Gastroesophageal sphincter (tissue), 4 donors: ENCODE measurements at regions not wholly inside any gene's neighbourhood (a gene's known extent, or its start where the extent isn't known, plus 50 kb on each side); places are given as distances from the start of the nearest gene placed in this dataset.
A peak's percentile ranks its signal among the peaks of the same experiment; 100 is the strongest.

Experiments
- ATAC-seq: fragments of 150-250 bp; one replicate; pipeline ENCODE4 v1.9.1; 2016; ENCODE audit warnings: mild to moderate bottlenecking, moderate library complexity
- H3K27ac ChIP-seq, 4 donors: fragments of 200-600 bp; sonication (generic) in 3 of 4; 1 replicate in 3 of 4; 2 replicates in 1 of 4; pipeline ENCODE4 v1.5.1; 2016 to 2019
- H3K27me3 ChIP-seq: fragments of 200-600 bp; sonication (generic); one replicate; pipeline ENCODE4 v1.5.1; 2019
- H3K36me3 ChIP-seq, 2 donors: fragments of 200-600 bp; sonication (generic); one replicate each; pipeline ENCODE4 v1.5.1; 2019; ENCODE audit warnings: control low read depth in 1 of 2
- H3K4me1 ChIP-seq, 3 donors: fragments of 200-600 bp; sonication (generic); 1 replicate in 2 of 3; 2 replicates in 1 of 3; pipeline ENCODE4 v1.5.1; 2016 to 2019; ENCODE audit warnings: control low read depth in 2 of 3
- H3K4me3 ChIP-seq, 2 donors: fragments of 200-600 bp; sonication (generic); one replicate each; pipeline ENCODE4 v1.5.1; 2019; ENCODE audit warnings: mild to moderate bottlenecking in 1 of 2, moderate library complexity in 1 of 2
- H3K9me3 ChIP-seq, 3 donors: fragments of 200-600 bp; sonication (generic); one replicate each; pipeline ENCODE4 v1.5.1; 2017 to 2019; ENCODE audit warnings: control low read depth in 2 of 3
- EP300 ChIP-seq: sonication (generic); formaldehyde crosslinking; IDR thresholded peaks from one replicate; pipeline ENCODE4 v1.6.1; 2017; ENCODE audit warnings: antibody characterized with exemption, mild to moderate bottlenecking
- POLR2A ChIP-seq, 2 donors: fragments of 450-650 bp; IDR thresholded peaks; one replicate each; pipeline ENCODE4 v1.6.1; 2017; ENCODE audit warnings: antibody characterized with exemption in 2 of 2, mild to moderate bottlenecking in 2 of 2, moderate library complexity in 1 of 2
- POLR2AphosphoS5 ChIP-seq: sonication (generic); formaldehyde crosslinking; IDR thresholded peaks from one replicate; pipeline ENCODE4 v1.6.1; 2017; ENCODE audit warnings: antibody characterized with exemption
- WGBS, 2 donors: methylation state at CpG; one replicate each; pipeline ENCODE4 v1.1.5; 2018; ENCODE audit warnings: low coverage in 1 of 2; 5-methylcytosine and 5-hydroxymethylcytosine counted together
- TF ChIP-seq, protein P1 (sequence below), 4 experiments: fragments of 200-600 bp in 2 of 4; fragments of 450-650 bp in 2 of 4; sonication (generic) in 1 of 4; IDR thresholded peaks; one replicate each; pipeline ENCODE4 v1.5.1; 2017 to 2019; ENCODE audit warnings: antibody characterized with exemption in 4 of 4, mild to moderate bottlenecking in 2 of 4, moderate library complexity in 2 of 4

DNA sequence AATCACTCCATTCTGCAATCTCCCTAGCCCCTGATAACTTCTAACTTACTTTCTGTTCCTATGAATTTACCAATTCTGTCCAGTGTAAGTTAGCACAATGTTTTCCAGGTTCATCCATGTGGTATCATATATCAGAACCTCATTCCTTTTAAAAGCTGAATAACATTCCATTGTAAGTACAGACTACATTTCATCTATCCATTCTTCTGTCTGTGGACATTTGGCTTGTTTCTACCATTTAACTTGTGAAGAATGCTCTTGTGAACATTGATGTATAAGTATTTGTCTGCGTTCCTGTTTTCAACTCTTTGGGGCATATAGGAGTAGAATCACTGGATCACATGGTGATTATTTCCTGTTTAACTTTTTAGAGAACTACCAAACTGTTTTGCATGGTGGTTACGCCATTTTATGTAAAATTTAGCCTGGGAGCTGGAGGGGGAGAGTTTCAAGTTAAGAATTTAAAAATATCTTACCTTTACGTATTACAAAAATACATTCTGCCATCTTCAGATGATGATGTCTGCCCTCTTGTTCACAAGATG lies 156.5 kb downstream of the BTBD3 start:
- no peaks in the 10 kb centered on the region for H3K9me3 ChIP-seq
- no peaks in the 10 kb centered on the region for H3K27me3 ChIP-seq
- no peak overlapping the region for H3K4me3 ChIP-seq
- WGBS, 2 donors = 74 to 88% methylated on average over 3 of the region's 3 CpGs
- no peak for ATAC-seq
- no peaks in the 10 kb centered on the region for H3K4me1 ChIP-seq
- TF ChIP-seq POLR2A (IDR thresholded peaks at IDR 0.05) = no peak
- TF ChIP-seq POLR2AphosphoS5 = no peak
- H3K36me3 ChIP-seq = no peaks in the 10 kb centered on the region
- no peak overlapping the region for H3K27ac ChIP-seq

DNA sequence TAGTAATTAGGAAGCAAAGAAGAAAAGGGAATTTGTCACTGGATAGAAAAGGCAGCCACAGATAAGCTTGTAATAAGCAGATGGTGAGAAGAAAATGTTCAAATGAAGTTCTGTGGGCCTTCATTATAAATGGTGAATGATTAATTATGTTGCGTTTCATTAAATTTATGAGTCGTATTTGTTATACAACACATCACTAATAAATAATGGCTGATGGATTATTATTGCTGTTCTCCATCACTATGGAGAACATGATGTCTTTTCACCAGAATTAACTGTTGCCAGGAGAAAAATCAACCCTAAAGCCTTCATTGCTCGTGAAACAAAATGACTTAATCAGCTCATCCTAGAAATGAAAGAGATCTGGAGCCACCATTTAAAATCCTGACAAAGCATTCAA lies 158.5 kb downstream of the BTBD3 start:
- 41 to 69% methylated on average over 3 of the region's 3 CpGs for WGBS, 2 donors
- no peak for TF ChIP-seq EP300
- TF ChIP-seq POLR2A (IDR thresholded peaks at IDR 0.05) = no peak
- TF ChIP-seq POLR2AphosphoS5 = no peak
- TF ChIP-seq, protein P1, sequence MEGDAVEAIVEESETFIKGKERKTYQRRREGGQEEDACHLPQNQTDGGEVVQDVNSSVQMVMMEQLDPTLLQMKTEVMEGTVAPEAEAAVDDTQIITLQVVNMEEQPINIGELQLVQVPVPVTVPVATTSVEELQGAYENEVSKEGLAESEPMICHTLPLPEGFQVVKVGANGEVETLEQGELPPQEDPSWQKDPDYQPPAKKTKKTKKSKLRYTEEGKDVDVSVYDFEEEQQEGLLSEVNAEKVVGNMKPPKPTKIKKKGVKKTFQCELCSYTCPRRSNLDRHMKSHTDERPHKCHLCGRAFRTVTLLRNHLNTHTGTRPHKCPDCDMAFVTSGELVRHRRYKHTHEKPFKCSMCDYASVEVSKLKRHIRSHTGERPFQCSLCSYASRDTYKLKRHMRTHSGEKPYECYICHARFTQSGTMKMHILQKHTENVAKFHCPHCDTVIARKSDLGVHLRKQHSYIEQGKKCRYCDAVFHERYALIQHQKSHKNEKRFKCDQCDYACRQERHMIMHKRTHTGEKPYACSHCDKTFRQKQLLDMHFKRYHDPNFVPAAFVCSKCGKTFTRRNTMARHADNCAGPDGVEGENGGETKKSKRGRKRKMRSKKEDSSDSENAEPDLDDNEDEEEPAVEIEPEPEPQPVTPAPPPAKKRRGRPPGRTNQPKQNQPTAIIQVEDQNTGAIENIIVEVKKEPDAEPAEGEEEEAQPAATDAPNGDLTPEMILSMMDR (IDR thresholded peaks at IDR 0.05) = no peak

DNA sequence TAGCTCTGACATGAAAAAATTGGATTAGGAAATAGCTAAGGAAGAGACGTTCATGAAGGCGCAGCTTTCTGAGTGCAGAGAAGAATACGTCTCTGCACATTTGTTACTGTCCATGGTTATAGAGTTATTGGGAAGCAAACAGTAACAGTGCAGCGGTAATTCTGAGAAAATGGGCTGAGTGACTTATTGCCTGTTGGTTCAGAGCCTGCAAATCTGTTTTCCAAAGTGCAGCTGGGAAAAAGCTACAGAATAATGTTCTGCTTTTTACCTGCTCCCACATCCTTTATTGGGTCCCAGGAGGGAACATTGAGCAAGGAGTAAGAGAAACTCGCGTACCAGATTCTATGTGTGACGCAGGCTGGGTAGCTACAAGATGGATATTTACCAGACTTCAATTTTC lies 160.2 kb downstream of the BTBD3 start:
- peak; percentile 58 for ATAC-seq
- Histone ChIP-seq H3K9me3 (no peaks in the 10 kb centered on the region), H3K27ac (no peak overlapping the region), H3K4me3 (no peak overlapping the region), H3K27me3 (no peaks in the 10 kb centered on the region), H3K4me1 (no peaks in the 10 kb centered on the region), H3K36me3 (no peaks in the 10 kb centered on the region)
- 29 to 56% methylated on average over 7 of the region's 7 CpGs for WGBS, 2 donors
- TF ChIP-seq EP300 = no peak
- TF ChIP-seq POLR2AphosphoS5 = peak; percentile 26

More for the DNA sequence above, 158.5 kb downstream of the BTBD3 start:
- Histone ChIP-seq H3K4me1 (no peaks in the 10 kb centered on the region), H3K9me3 (no peaks in the 10 kb centered on the region), H3K4me3 (no peak overlapping the region), H3K36me3 (no peaks in the 10 kb centered on the region), H3K27ac (no peak overlapping the region), H3K27me3 (no peaks in the 10 kb centered on the region)
- no peak for ATAC-seq

DNA sequence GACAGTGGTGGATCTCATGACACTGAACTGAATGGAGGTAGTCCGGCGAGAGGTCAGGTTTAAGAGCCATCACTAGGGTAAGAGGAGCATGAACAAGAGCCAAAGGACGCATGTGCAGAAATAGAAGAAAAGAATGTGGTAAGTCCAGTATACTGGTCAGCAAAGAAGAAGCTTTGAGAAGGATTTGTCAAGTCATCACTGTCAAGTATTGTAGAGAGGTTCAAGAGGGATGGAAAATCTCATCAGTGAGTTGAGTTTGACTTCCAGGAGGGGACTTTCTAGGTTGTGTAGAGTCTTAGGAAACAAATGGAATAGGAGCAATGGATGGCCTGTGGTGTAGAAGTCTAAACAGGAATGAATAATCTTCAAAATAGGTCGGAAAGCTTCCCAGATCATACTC lies 161.8 kb downstream of the BTBD3 start:
- no peak for TF ChIP-seq EP300
- TF ChIP-seq POLR2AphosphoS5 = no peak
- no peak for TF ChIP-seq POLR2A (IDR thresholded peaks at IDR 0.05)
- TF ChIP-seq, protein P1 (IDR thresholded peaks at IDR 0.05) = no peak
- Histone ChIP-seq H3K27me3 (no peaks in the 10 kb centered on the region), H3K4me3 (no peak overlapping the region), H3K4me1 (no peaks in the 10 kb centered on the region), H3K9me3 (no peaks in the 10 kb centered on the region), H3K27ac (no peak overlapping the region), H3K36me3 (no peaks in the 10 kb centered on the region)
- ATAC-seq = no peak
- WGBS, 2 donors = 83 to 86% methylated on average over 4 of the region's 4 CpGs

DNA sequence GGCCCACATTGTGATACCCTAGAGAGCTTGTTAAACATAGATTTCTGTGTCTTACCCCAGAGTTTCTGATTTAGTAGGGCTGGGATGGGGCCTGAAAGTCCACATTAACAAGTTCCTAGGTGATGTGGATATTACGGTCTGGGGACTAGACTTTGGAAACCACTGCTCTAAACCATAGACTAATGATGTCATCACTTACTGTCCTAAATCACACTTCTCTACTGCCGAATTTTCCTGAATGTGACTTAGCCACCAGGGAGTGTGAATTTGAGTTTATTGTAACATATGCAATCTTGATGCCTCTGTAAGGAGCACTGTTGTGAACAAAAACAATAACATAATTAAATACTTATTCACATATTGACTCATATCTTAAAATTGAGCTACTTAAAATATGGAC lies 165.6 kb downstream of the BTBD3 start:
- no peak for ATAC-seq
- no peak overlapping the region for H3K4me3 ChIP-seq
- H3K9me3 ChIP-seq = no peaks in the 10 kb centered on the region
- 70 to 92% methylated on average over 2 of the region's 2 CpGs for WGBS, 2 donors
- H3K27ac ChIP-seq = no peak overlapping the region
- TF ChIP-seq POLR2A (IDR thresholded peaks at IDR 0.05) (no peak), POLR2AphosphoS5 (no peak), EP300 (no peak)
- TF ChIP-seq, protein P1 (IDR thresholded peaks at IDR 0.05) = no peak
- no peaks in the 10 kb centered on the region for H3K27me3 ChIP-seq
- H3K4me1 ChIP-seq = no peaks in the 10 kb centered on the region
- H3K36me3 ChIP-seq = no peaks in the 10 kb centered on the region

DNA sequence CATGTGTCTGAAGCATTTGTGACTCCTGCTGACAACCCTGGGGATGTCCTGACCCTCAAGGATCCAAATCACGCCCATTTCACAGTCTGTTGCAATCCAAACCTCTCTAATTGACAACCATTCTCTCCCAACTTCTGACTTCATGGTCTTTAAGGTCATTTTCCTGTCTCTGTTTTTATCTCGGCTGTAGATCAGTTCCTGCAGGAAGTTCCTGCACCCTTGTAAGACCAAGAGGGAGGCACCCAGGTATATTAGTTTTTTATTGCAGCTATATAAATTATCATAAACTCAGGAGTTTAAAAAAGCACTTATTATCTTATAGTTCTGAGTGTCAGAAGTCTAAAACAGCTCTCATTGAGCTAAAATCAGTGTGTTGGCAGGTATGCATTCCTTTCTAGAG lies 166.8 kb downstream of the BTBD3 start:
- Histone ChIP-seq H3K27ac (no peak overlapping the region), H3K4me1 (no peaks in the 10 kb centered on the region), H3K27me3 (no peaks in the 10 kb centered on the region), H3K4me3 (no peak overlapping the region), H3K9me3 (no peaks in the 10 kb centered on the region), H3K36me3 (no peaks in the 10 kb centered on the region)
- ATAC-seq = no peak
- 75 to 79% methylated on average over 2 of the region's 2 CpGs for WGBS, 2 donors
- TF ChIP-seq POLR2AphosphoS5 = no peak
- TF ChIP-seq POLR2A (IDR thresholded peaks at IDR 0.05) = no peak
- no peak for TF ChIP-seq EP300
- TF ChIP-seq, protein P1 (IDR thresholded peaks at IDR 0.05) = no peak
